HS-27A (cell line): ENCODE measurements at regions not wholly inside any gene's neighbourhood (a gene's known extent, or its start where the extent isn't known, plus 50 kb on each side); places are given as distances from the start of the nearest gene placed in this dataset.
"Not testable (repeated sequence)": the region's sequence is repeated elsewhere in the genome, so short reads cannot be mapped to it uniquely, and the experiment has no call there.

ENCODE experiments used
- DNase-seq: peaks from one replicate; pipeline ENCODE4 v3.0.0-alpha.2; 2012; ENCODE audit warnings: low read depth, missing footprints

DNA sequence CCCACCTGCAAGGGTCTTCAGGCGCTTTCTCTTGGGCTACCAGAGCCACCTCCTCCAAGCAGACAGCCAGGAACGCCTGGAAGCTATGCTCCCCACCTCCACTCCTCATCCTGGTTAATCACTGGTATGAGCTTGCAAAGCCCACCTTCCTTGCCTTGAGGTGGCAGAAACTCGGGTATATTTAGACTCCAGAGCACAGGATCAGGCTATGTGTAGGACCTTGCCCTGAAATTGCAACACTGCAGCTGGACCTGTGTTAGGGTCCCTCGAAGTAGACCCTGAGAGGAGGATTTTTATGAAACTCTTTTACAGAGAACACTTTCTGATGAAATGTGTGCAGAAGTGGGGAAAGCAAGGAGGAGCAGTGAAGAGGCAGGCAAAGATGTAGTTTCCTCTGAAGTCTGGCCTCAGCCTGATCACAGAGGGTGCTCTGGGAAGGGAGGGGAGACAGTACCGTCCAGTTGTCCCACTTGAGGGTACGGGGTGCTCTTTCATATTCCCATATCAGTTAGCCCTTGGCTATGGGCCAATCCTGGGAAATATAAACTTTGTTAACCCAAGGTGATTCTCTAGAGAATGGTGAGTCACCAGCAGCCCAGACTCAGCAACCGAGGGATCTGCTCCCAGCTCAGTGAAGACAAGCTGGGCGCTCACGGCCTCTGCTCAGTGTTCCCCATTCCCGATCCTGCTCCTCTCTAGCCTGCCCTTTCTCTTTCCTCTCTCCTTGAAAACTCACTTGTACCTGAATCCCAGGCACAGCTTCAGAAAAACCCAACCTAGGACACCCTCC lies 157.9 kb downstream of the UQCRFS1 start:
- DNase-seq, result no peak

- no peak for DNase-seq
These were observed 164.1 kb downstream of the UQCRFS1 start for GRCh38 chr19:29048873-29049272.

DNA sequence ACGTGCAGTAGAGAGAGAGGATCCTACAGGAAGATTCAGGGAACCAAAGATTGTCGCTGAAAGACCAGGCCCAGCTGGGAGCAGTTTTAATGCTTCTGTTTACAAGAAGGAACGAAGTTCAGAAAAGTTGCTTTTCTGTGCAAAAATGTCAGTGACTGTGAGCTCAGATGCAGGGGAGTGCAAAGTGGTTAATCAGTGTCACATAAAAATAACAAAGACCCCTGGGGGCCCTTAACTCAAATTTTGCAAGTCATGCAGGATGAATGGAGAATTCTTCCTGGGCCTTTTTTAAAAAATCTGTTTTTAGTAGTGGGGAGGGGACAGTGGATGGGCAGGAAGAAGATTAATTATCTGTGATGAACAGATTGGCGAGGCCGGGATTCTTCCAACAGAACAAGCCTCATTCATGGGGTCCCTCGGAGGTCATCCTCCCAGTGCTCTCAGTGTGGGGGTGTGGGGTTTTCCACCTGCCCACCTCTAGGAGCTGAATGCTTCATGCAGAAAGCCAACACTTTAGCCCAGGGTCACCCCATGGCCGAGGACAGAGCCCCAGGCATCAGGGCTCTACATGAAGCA lies 167.2 kb downstream of the UQCRFS1 start:
- no peak for DNase-seq

DNA sequence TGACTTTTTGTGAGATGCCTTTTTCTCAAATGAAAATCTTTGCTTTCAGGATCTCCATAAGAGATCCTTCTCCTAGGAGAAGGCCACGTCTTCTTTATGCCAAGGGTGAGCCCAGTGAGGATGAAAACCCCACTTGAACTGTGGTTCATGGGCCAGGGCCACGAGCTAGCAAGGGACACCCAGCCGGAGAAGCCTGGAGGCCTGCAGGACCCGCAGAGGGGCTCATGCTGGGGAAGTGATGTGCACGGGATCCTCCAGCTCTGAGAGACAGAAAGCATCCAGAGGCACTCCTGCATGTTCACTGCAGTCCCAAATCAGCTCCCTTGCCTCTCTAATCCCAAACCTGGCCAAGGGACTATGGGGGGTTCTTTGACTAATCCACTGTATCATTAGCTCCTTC lies 168.9 kb downstream of the UQCRFS1 start:
- no peak for DNase-seq

DNA sequence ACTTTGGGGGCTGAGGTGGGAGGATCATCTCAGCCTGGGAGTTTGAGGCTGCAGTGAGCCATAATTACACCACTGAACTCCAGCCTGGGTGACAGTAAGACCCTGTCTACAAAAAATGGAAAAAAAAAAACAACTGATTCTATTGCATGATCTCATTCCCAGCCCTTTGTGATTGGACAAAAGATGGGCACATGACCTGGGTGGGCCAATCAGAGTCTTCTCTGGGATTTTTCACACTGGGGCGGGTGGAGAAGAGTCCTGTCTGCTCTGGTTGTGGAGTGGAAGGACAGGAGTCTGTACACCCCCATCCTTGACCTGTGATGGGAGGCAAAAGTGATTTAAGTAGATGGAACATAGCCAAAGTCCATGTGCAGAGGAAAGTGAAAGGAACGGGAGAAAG lies 170.5 kb downstream of the UQCRFS1 start:
- DNase-seq, result no peak

- no peak for DNase-seq
These were observed 172.0 kb downstream of the UQCRFS1 start for GRCh38 chr19:29040951-29041350.

GRCh38 chr19:29040292-29040691 lies 172.7 kb downstream of the UQCRFS1 start:
- no peak for DNase-seq

- DNase-seq, result not testable (repeated sequence)
These were observed 173.9 kb downstream of the UQCRFS1 start for GRCh38 chr19:29039036-29039435.

- DNase-seq, result no peak
These were observed 181.7 kb downstream of the UQCRFS1 start for GRCh38 chr19:29031216-29031615.

GRCh38 chr19:29029268-29029958 lies 183.5 kb downstream of the UQCRFS1 start:
- no peak for DNase-seq

DNA sequence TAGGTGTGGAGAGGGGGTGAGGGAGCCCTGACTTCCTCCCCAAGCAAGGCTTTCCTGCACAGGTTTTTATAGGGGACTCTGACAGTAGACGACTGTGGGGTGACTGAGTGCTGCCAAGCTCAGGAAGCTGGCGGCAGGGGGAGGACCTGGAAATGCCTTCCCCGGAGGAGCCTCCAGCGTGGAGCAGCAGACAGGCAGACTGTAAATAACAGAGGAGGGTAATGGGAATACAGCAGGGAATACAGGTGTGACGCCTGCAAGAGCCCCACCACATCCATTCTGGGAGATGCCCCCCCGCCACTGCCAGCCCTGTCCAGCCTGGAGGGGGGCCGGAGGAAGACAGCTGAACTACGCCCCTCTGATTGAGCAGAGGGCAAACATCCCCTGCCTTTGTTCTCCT lies 190.4 kb downstream of the UQCRFS1 start:
- no peak for DNase-seq

GRCh38 chr19:29022165-29022564 lies 190.8 kb downstream of the UQCRFS1 start:
- DNase-seq, result no peak

GRCh38 chr19:29021232-29021916 lies 191.6 kb downstream of the UQCRFS1 start:
- no peak for DNase-seq

GRCh38 chr19:29019403-29019802 lies 193.5 kb downstream of the UQCRFS1 start:
- DNase-seq, result no peak

DNA sequence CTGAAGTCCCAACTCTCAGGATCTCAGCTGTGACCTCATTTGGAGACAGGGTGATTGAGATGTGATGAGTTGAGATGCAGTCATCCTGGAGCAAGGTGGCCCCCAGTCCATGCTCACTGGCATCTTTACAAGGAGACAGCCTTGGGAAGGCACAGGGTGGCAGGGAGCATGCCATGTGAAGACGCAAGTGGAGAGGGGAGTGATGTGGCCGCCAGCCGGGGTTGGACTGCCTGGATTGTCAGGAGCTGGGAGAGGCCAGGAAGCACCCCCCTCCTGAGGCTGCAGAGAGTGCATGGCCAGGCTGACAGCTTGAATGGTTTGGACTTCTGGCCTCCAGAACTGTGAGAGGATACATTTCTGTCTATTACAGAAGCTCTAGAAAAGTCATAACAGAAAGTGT lies 194.4 kb downstream of the UQCRFS1 start:
- no peak for DNase-seq

DNA sequence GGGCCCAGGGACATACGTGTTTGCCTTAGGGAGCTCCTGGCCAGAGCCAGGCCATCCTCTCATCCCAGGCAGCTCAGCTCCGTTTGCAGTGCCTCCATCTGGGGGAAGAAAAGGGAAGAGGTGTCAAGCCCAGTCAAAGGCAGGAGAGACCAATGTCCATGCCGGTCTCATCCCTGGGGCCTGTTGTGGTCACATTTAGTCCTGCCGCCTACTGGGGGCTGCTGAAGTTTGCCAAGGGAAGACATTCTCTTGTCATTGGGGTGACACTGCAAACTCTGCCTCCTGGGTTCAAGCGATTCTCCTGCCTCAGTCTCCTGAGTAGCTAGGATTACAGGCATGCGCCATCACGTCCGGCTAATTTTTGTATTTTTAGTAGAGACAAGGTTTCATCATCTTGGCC lies 195.2 kb downstream of the UQCRFS1 start:
- DNase-seq, result no peak

- no peak for DNase-seq
These were observed 195.8 kb downstream of the UQCRFS1 start for GRCh38 chr19:29016926-29017760.

DNA sequence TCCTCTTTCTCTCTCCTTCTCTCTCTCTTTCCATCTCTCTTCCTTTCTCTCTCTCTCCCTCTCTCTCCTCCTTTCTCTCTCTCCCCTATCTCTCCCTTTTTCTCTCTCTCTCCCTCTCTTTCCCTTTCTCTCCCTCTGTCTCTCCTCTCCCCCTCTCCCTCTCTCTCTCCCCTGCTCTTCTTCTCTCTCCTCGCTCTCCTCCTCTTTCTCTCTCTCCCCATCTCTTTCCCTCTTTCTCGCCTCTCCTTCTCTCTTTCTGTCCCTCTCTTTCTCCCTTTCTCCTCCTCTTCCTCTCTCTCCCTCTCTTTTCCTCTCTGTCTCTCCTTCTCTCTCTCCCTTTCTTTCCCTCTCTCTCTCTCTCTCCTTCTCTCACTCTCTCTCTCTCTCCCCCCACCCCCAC lies 196.6 kb downstream of the UQCRFS1 start:
- no peak for DNase-seq

GRCh38 chr19:29015569-29015968 lies 197.4 kb downstream of the UQCRFS1 start:
- no peak for DNase-seq

DNA sequence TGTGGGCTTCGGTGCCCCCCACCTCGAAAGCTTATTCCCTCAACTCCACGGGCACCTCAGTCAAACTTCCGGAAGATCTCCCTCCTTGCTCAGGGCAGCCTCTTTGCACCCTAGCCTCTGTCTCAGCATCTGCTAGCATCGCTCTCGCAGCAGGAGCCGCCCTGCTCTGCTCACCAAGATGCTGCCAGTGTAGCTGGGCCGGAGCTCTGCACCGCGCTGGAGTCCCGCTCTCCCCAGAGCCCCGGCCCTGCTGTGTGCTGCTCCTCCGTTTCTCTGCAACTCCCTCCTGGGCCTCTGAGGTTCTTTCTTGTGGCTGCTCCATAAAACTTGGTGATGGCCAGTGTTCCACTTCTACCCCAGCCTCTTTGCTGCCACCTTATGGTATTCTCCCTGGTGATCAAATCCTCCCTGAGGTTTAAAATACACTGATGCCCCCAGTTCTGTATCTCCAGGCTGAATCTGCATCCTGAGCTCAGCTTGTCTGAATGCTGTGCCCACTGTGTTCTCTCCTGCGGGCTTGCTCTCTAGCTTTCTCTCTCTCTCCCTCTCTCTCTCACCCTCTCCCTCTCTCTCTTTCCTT lies 198.0 kb downstream of the UQCRFS1 start:
- no peak for DNase-seq

DNA sequence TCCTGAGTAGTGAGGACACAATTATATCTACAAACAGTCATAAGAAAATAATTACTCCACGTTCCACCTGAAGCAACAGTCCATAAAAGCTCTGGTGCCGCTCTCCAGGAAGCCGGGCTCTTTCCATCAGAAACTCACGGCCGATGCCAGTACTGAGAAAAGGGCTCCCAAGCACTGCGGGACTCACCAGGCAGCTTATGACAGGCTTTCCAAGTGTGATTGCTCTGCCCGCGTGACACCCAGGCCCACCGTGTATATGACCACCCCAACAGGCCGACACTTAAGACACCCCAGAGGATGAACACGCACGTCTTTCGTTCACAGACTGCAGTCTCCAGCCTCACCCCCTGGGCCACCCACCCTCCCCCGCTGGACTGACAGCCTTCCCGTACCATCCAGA lies 199.0 kb downstream of the UQCRFS1 start:
- DNase-seq, result no peak
